Ishikawa (cell line): ENCODE measurements at regions not wholly inside any gene's neighbourhood (a gene's known extent, or its start where the extent isn't known, plus 50 kb on each side); places are given as distances from the start of the nearest gene placed in this dataset.

ENCODE experiments used
- CEBPB ChIP-seq: IDR thresholded peaks from 2 replicates; pipeline ENCODE4 v1.6.1; 2012
- CREB1 ChIP-seq: IDR thresholded peaks from 2 replicates; pipeline ENCODE4 v1.6.1; 2012; ENCODE audit warnings: low read depth
- EGR1 ChIP-seq: IDR thresholded peaks from 2 replicates; pipeline ENCODE4 v1.6.1; 2012
- EP300 ChIP-seq: IDR thresholded peaks from 2 replicates; pipeline ENCODE4 v1.6.1; 2012; ENCODE audit warnings: borderline replicate concordance
- FOXM1 ChIP-seq: IDR thresholded peaks from 2 replicates; pipeline ENCODE4 v1.6.1; 2012; ENCODE audit warnings: low read depth, borderline replicate concordance
- MAX ChIP-seq: IDR thresholded peaks from 2 replicates; pipeline ENCODE4 v1.6.1; 2012
- NFIC ChIP-seq: IDR thresholded peaks from 2 replicates; pipeline ENCODE4 v1.6.1; 2012
- RAD21 ChIP-seq: IDR thresholded peaks from 2 replicates; pipeline ENCODE4 v1.6.1; 2012; ENCODE audit warnings: low read depth
- REST ChIP-seq: IDR thresholded peaks from 2 replicates; pipeline ENCODE4 v1.6.1; 2012; ENCODE audit warnings: low read depth, mild to moderate bottlenecking
- TAF1 ChIP-seq: IDR thresholded peaks from 2 replicates; pipeline ENCODE4 v1.6.1; 2012; ENCODE audit warnings: low read depth, mild to moderate bottlenecking
- TCF12 ChIP-seq: IDR thresholded peaks from 2 replicates; pipeline ENCODE4 v1.6.1; 2012; ENCODE audit warnings: low read depth
- TEAD4 ChIP-seq: IDR thresholded peaks from 2 replicates; pipeline ENCODE4 v1.6.1; 2012
- USF1 ChIP-seq: IDR thresholded peaks from 2 replicates; pipeline ENCODE4 v1.6.1; 2012
- YY1 ChIP-seq: IDR thresholded peaks from 2 replicates; pipeline ENCODE4 v1.6.1; 2012; ENCODE audit warnings: low read depth
- ZBTB7A ChIP-seq: IDR thresholded peaks from 2 replicates; pipeline ENCODE4 v1.6.1; 2012; ENCODE audit warnings: low read depth

GRCh38 chr4:100651499-100652175 lies 133.8 kb upstream of the EMCN start:
- TF ChIP-seq CEBPB (no peak), REST (no peak)

GRCh38 chr4:100649417-100649816 lies 131.6 kb upstream of the EMCN start:
- TF ChIP-seq FOXM1 (no peak), YY1 (no peak), RAD21 (no peak), CREB1 (no peak), MAX (no peak), TCF12 (no peak), CEBPB (no peak), EGR1 (no peak), REST (no peak), TEAD4 (no peak), TAF1 (no peak), EP300 (no peak), NFIC (no peak), ZBTB7A (no peak), USF1 (no peak)

- TF ChIP-seq USF1 (no peak), CEBPB (no peak), EP300 (no peak)
Observed at GRCh38 chr4:100644150-100644549, 126.3 kb upstream of the EMCN start.

- TF ChIP-seq EP300: no peak
Observed at GRCh38 chr4:100641336-100641735, 123.5 kb upstream of the EMCN start.

GRCh38 chr4:100635899-100636298 lies 118.1 kb upstream of the EMCN start:
- TF ChIP-seq FOXM1: no peak
- no peak for TF ChIP-seq CREB1
- TF ChIP-seq CEBPB: no peak
- TF ChIP-seq USF1: no peak
- no peak for TF ChIP-seq EGR1
- no peak for TF ChIP-seq EP300
- no peak for TF ChIP-seq RAD21
- no peak for TF ChIP-seq ZBTB7A
- TF ChIP-seq REST: no peak
- no peak for TF ChIP-seq TAF1
- TF ChIP-seq TCF12: no peak
- TF ChIP-seq TEAD4: no peak
